Skin of body (tissue), 1 donor: ENCODE measurements at regions not wholly inside any gene's neighbourhood (a gene's known extent, or its start where the extent isn't known, plus 50 kb on each side); places are given as distances from the start of the nearest gene placed in this dataset.

Experiments used
- DNase-seq: peaks from one replicate; lab custom pipeline; 2025; lab: John Stamatoyannopoulos, UW

DNA sequence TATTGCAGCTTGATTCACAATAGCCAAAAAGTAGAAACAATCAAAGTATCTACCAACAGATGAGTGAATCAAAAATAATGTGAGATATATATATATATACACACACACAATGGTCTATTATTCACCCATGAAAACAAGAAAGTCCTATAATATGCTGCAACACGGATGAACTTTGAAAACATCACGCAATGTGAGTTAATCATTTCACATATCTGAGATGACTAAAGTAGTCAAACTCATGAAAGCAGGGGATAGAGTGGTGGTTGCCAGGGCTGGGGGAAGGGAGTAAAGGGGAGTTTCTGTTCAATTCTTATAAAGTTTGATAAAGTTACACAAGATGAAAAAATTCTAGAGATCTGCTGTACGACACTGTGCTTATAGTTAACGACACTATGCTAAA, 1234.8 kb downstream of the MRPL39 start:
- DNase-seq, result no peak

DNA sequence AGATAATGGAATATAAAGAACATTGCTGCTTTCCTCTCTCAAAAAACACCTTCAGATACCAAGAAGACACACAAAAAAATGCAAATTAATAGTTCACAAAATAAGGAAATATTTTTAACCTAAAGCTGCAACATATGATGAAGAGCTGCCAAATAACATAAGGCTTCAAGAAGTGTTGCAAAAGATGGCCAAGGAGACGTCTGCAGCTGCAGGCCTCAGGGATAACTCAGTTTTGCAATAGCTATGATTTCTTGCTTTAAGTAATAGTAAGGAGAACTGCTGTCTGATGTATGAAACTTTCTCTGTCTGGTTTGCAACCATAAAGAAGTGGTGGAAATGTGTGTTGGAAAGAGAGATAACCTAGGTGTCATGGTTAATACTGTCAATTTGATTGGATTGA, 1237.5 kb downstream of the MRPL39 start:
- peak; percentile 3 for DNase-seq

DNA sequence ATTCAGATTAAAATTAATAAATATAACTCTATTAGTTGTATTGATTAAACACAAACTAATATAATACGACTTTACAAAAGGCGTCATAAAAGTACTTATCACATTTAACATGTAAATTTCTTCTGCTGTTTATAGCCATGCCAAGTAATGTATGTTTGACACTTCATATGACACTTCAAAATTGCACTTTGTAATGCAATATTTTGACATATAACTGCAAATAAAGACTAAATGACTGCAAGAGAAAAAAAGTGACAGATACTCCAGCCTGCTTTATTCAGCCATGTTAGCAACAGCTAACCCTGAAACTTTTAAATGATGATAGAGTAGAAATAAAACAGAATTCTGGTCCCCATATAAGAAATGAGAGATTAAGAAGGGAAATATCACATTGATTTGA, 1238.0 kb downstream of the MRPL39 start:
- DNase-seq, result no peak

DNA sequence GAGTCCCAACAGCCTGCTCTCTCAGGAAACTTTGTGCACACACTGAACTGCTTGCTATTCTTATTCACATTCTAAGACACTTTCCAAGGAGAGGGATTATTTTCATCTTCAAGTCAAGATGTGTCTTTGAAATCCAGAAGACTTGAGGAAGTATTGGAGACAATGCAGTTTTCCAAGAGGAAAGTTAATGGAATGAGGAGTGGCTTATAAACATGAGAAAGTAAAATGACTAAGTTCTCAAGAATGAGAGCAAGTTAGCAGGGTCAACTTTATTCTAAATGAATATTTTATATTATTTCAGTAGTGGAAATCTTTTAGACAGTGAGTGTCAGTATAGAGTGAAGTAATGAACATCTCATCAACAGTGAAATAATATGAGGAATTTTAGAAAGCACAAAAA, 1239.3 kb downstream of the MRPL39 start:
- DNase-seq, result no peak

DNA sequence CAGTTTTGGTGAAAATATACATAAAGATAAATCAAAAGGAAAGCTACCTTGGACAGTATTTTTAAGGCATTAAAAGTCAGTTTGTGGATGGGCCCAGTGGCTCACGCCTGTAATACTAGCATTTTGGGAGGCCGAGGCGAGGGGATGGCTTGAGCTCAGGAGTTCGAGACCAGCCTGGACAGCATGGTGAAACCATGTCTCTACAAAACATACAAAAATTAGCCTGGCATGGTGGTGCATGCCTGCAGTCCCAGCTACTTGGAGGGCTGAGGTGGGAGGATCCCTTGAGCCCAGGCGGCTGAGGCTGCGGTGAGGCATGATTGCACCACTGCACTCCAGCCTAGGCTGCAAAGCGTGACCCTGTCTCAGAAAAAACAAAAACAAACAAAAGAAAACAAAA, 1253.8 kb downstream of the MRPL39 start:
- DNase-seq, result no peak

DNA sequence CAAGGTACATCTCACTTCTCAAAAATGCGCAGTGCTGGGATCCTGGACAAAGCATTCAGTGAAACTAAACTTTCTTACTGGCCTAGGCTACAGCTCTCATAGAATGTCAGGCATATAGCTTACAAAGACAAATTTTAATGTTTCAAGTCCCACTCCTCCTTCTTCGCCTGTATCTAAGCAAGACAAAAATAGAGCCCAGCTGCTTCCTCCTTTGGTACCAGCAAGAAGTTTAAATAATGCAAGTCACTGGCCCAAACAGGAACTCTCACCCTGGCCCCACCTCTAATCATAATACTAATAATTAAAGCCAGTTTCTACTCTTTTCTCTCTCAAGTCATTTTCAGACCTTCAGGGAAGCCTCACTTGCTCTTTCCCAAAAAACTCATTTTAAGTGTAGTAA, 1267.9 kb downstream of the MRPL39 start:
- no peak for DNase-seq

DNA sequence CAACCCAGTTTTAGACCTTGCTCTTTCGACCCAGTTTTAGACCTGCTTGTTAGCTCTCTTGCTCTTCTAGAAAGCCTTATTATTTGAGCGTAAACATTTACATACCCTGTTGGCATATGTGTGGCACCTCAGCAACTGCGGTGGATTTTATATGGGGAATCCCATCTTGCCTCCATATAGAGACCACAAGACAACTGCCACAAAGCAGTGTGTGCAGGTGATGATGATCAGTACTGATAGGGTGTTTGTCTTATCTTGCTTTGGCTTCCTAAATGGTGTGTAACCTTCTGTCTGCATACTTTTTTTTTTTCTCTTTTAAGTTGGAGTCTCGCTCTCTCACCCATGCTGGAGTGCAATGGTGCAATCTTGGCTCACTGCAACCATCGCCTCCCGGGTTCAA, 1270.8 kb downstream of the MRPL39 start:
- no peak for DNase-seq

DNA sequence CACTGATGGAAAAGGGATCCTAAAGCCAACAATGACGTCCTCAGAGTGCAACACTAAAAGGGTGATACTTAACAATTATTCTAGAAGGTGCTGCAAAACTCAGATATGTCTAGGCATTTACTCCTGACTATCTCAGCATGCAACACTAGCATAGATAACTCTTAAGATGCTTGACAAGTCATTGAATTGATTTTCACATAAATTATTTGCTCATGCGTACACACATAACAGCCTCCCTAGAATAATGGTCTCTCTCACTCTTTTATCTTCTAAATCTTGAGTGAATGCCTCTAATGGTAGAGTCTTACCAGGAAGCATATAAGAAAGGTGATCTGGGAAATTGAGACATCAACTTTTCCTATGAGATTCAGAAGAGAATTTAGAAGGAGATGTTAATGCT, 1283.7 kb downstream of the MRPL39 start:
- DNase-seq, result no peak

DNA sequence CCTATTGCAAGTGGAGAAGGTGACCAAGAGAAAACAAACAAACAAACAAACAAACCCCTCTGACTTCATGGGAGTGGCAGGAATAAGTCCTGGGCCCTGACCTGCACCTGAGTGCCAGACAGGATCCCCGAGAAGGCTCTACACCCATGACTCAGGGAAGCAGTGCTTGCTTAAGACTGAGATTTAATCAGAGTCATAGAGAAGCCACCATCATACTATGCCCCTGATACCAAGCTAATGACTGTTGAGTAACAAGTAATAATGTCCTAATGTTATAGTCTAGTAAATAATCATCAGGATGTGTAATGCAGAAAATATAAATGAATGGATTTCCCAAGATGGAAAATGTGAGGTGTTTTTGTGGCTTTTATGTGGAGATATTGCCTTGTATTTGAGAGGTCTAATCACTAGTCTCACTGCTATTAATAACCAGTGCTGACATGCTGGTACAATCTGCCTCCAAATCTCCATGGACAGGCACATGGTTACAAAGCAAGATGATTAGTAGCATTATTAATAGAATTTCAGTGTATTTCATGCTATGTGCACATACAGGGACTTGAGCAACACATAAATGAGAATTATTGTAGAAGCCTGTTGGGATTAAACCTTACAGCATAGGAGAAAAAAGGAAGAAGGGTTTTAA, 1290.9 kb downstream of the MRPL39 start:
- DNase-seq, result no peak

DNA sequence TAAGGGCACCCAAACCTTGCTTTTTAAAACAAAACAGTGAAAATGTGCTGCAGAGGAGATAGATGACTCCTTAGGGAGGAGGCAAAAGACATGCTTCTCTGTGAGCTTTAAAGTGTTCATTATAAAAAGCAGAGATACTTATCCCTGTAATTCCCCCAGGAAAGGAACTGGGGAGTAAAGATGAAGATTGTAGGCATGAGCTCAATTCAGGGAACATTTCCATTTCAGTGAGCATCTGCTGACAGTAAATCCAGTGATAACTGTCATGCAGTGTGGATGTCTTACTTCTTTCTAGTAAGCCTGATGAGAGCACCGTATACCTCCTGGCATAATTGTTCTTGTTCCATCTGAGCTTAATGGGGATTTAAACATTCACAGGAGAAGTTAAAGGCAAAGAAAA, 1296.5 kb downstream of the MRPL39 start:
- no peak for DNase-seq

DNA sequence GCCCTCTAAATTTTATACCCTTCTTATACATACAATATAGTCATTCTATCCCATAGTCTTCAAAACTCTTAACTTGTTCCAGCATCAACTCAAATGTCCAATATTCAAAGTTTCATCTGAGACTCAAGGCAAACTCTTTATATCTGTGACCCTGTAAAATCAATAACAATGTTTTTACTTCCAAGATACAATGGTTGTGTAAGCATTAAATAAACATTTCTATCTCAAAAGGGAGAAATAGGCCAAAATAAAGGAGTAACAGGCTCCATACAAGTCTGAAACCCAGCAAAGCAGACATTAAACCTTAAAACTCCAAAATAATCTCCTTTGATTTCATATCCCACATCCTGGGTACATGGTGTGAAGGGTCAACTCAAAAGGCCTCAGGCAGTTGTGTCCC, 1299.1 kb downstream of the MRPL39 start:
- DNase-seq, result no peak

DNA sequence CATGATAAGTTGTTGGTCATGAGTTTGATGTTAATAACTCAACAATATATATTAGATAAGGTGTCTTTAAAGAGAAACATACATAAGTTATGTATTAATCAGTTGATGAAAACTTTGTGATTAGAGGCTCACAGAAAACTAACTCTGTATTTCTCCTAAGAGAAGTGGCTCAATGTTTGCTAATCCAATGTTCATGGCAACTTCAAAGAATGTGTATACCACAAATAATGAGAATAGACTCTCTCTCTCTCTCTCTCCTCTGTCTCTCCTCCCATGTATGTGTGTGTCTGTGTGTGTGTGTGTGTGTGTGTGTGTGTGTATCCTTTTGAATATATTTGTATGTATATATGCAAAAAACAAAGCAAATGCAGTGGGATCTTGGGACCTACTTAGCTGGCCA, 1304.9 kb downstream of the MRPL39 start:
- DNase-seq, result no peak

DNA sequence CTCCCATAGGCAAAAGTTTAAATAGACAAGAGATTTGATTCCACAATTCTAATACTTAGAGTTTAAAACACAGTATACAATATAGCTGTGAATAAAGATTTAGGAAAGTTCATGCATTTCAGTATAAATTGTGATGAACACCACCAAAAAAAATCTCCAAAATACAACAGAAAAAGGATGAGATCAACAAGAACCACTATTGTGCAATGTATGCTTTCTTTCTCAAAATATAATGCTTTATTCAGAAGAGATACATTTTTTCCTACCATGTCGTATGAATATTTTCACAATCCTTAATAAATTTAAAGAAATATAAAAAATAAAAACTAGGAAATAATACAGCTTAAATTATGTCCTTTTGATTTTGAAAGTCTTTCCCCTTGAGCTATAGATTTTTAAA, 1309.2 kb downstream of the MRPL39 start:
- DNase-seq, result no peak

DNA sequence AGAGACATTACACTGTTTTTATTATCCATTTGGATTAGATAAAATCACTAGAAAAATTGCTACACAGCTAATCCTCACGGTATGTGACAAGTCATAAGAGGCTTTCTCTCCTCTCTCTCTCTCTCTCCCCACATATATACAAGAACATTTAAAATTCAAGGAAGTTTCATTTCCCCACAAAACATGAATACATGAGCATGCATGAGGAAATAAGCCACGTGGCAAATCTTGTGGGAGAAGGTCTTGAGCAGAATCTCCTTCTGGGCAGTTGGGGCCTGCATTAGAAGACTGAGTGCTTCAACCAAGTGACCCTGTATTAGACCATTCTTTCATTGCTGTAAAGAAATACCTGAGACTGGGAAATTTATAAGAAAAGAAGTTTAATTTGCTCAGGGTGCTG, 1313.1 kb downstream of the MRPL39 start:
- no peak for DNase-seq

DNA sequence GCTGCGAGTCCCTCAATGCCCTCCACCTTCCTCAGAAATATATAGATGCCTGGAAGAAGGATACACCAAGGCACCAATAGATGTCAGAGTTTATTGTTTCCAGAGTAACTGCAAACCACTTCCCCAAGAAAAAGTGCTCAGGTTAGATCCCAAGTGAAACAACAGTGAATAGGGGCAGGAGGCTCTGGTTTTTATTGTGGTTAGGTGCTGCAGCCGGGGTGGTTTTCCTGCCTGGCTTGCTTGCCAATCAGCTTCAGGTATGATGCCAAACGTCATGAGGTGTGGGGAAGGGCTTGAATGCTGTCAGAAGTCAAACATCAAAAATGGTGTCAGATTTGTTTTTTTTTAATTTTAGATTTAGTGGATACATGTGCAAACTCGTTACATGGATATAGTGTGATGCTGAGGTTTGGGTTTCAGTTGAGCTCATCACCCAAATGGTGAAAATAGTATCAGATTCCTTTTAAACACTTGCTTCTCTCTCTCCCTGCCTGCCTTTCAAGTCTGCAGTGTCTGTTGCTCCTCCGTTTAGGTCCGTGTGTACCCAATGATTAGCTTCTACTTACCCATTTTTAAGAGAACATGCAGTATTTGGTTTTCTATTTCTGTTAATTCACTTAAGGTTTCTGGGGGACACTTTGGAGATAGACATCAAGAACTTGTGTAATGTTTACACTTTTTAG, 1317.0 kb downstream of the MRPL39 start:
- no peak for DNase-seq

DNA sequence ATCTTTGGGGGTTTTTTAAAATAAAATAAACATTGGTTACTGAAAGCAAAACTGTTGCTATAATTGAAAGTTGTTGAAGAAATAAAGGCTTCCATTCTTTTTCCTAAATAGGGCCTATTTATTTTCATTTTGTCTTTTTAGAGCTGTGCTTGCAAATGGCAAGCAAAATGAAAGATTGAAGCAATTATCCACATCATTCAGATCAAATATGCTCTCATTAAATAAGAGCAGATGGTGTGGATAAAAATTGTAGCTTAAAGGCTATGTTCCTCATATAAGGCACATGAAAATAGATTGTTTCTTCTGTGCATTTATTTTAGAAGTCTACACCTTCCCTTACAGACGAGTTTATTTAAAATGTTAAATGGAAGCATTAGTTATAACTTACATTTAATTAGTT, 1317.7 kb downstream of the MRPL39 start:
- no peak for DNase-seq

DNA sequence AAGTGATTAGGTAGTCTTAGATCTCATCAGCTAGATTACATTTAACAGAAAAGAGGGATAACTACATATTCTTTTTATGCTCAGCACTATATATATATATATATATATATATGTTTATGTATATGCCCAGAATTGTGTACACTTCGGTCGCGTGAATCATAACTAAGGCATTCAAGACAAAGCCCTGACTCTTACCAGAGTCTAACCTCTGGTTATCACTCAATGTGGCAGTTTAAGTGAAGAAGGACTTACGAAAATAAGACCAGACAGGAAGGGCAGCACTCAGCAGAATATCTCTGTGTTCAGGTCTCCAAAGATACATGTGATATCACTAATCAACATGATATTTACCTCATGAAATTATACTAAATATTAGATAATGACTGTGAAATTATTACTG, 1326.7 kb downstream of the MRPL39 start:
- no peak for DNase-seq

DNA sequence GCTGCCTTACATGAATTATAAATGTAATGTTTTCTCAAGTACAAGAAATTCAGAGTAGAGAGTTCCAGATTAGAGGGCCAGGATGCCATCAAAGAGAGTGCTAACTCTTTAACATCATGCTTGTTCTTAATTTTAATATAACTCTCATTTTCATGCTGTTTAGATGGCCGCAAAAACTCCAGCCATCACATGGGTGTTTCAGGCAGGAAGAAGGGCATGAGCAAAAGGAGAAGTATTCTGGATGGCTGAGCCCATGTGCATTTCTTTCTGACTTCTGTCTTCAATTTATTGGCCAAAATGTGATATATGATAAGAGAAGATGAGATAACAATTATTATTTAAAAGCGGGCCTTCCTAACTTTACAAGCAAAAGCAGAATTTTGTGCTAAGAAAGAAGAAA, 1328.6 kb downstream of the MRPL39 start:
- no peak for DNase-seq

DNA sequence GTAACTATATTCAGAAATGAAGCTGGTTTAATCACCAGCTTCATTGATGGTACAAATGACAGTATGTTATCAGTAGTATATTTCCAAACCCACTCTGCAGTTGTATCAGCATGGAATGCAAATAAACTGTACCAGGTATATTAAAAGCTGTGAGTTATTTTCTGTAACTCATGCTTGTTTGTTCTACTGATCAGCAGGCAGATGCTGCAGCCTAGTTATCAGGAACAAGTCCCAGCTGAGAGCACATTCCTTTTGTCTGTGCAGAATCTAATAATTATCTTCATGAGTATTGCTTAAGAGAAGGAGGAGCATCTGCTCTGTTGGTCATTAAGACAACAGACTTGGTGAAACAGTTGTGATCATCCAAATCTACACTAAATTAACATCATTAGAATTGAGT, 1331.1 kb downstream of the MRPL39 start:
- DNase-seq, result no peak

DNA sequence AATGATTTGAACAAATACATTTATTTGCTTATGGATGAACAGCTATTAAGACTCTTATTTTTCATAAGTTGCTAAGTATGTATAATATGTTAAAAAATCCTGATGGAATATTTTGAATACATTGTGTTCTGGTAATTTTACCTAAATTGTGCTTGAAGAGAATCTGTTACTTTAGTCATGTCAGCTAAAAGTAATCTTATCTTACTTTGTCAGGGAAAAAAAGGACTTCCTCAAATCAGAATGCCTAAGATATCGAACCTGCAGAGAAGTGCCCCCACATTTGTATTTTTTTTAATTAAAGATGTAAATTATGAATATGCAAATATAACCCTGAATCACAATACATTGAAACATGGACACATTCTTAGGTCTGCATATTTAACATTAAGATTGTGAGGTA, 1331.7 kb downstream of the MRPL39 start:
- DNase-seq, result no peak

DNA sequence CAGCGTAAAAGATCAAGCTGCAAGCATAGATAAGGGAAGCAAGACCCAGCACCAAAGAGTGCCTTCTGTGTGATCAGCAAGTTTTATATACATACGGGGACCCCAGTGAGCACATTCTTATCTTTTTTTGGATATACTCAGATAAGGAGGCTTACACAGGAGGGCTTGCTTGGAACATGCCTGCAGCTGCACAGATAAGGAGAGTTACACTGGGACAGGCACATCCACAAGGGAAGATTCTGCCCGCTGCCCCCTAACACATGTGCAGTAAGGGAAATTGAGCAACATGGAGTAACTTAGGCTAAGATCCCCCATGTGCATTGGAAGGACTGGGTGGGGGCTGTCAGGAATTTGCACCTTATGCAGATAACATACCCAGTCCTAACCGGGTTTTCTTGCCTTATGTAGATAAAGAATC, 1334.8 kb downstream of the MRPL39 start:
- DNase-seq, result no peak

DNA sequence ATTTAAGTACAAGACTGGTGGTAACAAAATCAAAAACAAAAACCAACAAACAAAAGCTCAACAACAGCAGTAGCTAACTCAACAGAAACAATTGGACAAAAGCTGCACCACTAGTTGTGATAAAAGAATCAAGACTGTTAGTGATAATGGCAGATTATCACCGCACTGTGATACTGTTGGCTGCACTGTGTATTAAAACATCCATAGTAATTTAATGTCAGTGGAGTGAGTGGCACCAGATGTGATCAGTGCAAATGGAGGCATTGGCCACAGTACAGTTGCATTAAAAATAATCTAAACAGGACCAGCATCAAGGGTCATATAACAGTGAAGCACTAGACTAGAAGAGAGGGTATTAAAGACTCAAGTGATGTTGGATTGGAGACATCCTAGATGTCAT, 1341.3 kb downstream of the MRPL39 start:
- no peak for DNase-seq

DNA sequence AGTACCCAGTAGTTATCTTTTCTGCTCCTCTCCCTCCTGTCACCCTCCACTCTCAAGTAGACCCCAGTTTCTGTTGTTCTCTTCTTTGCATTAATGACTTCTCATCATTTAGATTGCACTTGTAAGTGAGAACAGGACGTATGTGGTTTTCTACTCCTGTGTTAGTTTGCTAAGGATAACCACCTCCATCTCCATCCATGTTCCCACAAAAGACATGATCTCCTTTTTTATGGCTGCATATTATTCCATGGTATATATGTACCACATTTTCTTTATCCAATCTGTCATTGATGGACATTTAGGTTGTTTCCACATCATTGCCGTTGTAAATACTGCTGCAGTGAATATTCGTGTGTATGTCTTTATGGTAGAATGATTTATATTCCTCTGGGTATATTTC, 1346.5 kb downstream of the MRPL39 start:
- no peak for DNase-seq

DNA sequence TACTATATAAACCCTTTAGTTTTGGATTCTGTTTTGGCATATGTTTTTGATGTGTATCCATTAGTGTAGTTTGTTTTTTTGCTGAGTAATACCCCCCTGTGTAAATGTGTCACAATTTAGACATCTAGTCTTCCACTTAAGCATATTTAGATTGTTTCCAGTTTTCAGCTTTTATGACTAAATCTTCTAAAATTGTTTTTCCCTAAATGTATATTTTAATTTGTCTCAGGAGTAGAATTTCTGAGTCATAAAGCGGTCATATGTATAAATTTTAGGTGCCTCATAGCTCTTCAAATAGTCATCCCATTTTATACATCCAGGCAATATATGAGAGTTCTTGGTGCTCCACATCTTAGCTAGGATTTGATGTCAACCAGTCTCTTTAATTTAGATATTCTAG, 1348.0 kb downstream of the MRPL39 start:
- DNase-seq, result no peak
